ENCODE measurements at regions not wholly inside any gene's neighbourhood (a gene's known extent, or its start where the extent isn't known, plus 50 kb on each side); places are given as distances from the start of the nearest gene placed in this dataset.

GRCh38 chr6:1175877-1176276 lies 136.0 kb upstream of the FOXQ1 start:
- no peak overlapping the region for H3K27ac ChIP-seq (ENCODE audit: low read depth, low read length)
- ChIA-PET POLR2A (no interaction called here), CTCF (no interaction called here), RAD21 (ENCODE audit: low non-redundant PET in 1 of 2, low total read pairs in 2 of 2, uncharacterized antibody in 2 of 2, unreplicated experiment in 2 of 2) (no interaction called here)
- no peaks in the 10 kb centered on the region for H3K9me2 ChIP-seq (ENCODE audit: insufficient read depth)
- no peaks in the 10 kb centered on the region for H3K36me3 ChIP-seq (ENCODE audit: control insufficient read depth in 1 of 2, insufficient read depth in 2 of 2, low read length in 2 of 2)
- ATAC-seq = no peak
- no peaks in the 10 kb centered on the region for H3K9me3 ChIP-seq (ENCODE audit: control insufficient read depth in 1 of 2, insufficient read depth in 1 of 2, low read depth in 1 of 2, low read length in 2 of 2)
- no peak overlapping the region for H3K4me2 ChIP-seq (ENCODE audit: low read length)
- no peak for TF ChIP-seq TCF7L2 (IDR thresholded peaks at IDR 0.05; ENCODE audit: borderline replicate concordance, extremely low read depth, insufficient read depth, insufficient read length)
- TF ChIP-seq, protein P1, sequence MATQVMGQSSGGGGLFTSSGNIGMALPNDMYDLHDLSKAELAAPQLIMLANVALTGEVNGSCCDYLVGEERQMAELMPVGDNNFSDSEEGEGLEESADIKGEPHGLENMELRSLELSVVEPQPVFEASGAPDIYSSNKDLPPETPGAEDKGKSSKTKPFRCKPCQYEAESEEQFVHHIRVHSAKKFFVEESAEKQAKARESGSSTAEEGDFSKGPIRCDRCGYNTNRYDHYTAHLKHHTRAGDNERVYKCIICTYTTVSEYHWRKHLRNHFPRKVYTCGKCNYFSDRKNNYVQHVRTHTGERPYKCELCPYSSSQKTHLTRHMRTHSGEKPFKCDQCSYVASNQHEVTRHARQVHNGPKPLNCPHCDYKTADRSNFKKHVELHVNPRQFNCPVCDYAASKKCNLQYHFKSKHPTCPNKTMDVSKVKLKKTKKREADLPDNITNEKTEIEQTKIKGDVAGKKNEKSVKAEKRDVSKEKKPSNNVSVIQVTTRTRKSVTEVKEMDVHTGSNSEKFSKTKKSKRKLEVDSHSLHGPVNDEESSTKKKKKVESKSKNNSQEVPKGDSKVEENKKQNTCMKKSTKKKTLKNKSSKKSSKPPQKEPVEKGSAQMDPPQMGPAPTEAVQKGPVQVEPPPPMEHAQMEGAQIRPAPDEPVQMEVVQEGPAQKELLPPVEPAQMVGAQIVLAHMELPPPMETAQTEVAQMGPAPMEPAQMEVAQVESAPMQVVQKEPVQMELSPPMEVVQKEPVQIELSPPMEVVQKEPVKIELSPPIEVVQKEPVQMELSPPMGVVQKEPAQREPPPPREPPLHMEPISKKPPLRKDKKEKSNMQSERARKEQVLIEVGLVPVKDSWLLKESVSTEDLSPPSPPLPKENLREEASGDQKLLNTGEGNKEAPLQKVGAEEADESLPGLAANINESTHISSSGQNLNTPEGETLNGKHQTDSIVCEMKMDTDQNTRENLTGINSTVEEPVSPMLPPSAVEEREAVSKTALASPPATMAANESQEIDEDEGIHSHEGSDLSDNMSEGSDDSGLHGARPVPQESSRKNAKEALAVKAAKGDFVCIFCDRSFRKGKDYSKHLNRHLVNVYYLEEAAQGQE (IDR thresholded peaks at IDR 0.05; ENCODE audit: low read depth) = no peak
- TF ChIP-seq FOSL1 (IDR thresholded peaks at IDR 0.05; ENCODE audit: low read depth) = no peak
- TF ChIP-seq EGR1 (IDR thresholded peaks at IDR 0.05; ENCODE audit: low read depth) = no peak
- no peak for TF ChIP-seq ZBTB33 (IDR thresholded peaks at IDR 0.05; ENCODE audit: extremely low read depth, insufficient replicate concordance, low read length)
- no peak for TF ChIP-seq POLR2A (IDR thresholded peaks at IDR 0.05; ENCODE audit: borderline replicate concordance, extremely low read depth, insufficient read depth, insufficient read length)
- TF ChIP-seq, protein P2, sequence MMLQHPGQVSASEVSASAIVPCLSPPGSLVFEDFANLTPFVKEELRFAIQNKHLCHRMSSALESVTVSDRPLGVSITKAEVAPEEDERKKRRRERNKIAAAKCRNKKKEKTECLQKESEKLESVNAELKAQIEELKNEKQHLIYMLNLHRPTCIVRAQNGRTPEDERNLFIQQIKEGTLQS (IDR thresholded peaks at IDR 0.05) = no peak
- intact Hi-C loops (cut with micrococcal nuclease) = no loop called here
- no peak for DNase-seq (ENCODE audit: low read depth, low spot score)
- H3K4me1 ChIP-seq (ENCODE audit: control insufficient read depth in 1 of 2, insufficient read depth in 2 of 2, low read length in 2 of 2) = no peaks in the 10 kb centered on the region
- no peaks in the 10 kb centered on the region for H4K20me1 ChIP-seq (ENCODE audit: insufficient read depth)
- BruUV-seq (replicated peaks) = no TSS peak
- H3K9ac ChIP-seq (ENCODE audit: low read length) = no peak overlapping the region
- no peaks in the 10 kb centered on the region for H3K27me3 ChIP-seq (ENCODE audit: insufficient read depth, low read length)
- H2AFZ ChIP-seq (ENCODE audit: low read depth, low read length, poor library complexity, severe bottlenecking) = no peak overlapping the region
- no peaks in the 10 kb centered on the region for H3K79me2 ChIP-seq (ENCODE audit: insufficient read depth, low read length)
- no peak overlapping the region for H3K4me3 ChIP-seq (replicated peaks in 1 of 2; ENCODE audit: low read depth in 1 of 2, low read length in 2 of 2)
